ENCODE measurements at regions not wholly inside any gene's neighbourhood (a gene's known extent, or its start where the extent isn't known, plus 50 kb on each side); places are given as distances from the start of the nearest gene placed in this dataset.
"Not testable (repeated sequence)": the region's sequence is repeated elsewhere in the genome, so short reads cannot be mapped to it uniquely, and the experiment has no call there.

DNA sequence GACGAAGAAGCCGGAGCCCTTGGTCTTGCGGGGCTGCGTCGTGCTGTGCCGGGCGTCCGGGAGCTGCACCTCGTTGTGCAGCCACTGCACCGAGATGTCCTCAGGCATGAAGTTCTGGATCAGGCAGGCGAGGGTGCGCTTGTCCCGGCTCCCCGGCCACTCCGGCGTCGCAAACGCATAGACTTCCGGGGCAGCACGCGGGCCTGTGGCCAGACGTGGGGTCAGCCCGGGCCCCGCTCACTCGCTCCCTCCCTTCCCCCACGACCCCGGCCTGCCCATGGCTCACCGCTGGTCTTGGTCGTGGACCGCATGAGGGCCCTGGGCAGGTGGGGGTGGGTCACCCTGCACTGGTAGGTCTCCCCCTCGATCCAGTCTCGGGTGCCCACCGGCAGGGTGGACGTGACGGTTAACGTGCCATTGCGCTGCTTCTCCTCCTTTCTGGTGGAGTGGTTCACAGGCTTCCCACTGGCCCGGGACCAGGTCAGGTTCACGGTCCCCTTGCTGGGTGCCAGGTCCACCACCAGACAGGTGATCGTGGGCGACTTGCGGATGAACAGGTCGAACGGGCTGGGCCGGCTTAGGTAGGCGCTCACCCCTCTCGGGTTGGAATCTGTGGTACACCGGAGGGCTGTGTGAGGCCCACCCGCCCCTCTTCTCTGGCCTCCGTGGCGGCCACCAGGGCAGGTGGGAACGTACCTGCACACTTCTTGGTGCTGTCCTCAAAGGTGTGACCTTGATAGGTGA lies 74.0 kb downstream of the TMEM121 start:
- not testable (repeated sequence) for H3K9ac ChIP-seq (ENCODE audit: insufficient read length, low read depth); H3K9me3 ChIP-seq (ENCODE audit: insufficient read depth, low read length); H3K4me1 ChIP-seq (ENCODE audit: insufficient read depth, insufficient read length); DNase-seq (ENCODE audit: low read depth, low spot score); H3K27me3 ChIP-seq (ENCODE audit: insufficient read depth, insufficient read length); H3K36me3 ChIP-seq (ENCODE audit: insufficient read depth, insufficient read length, low read length); H3K4me3 ChIP-seq (ENCODE audit: insufficient read length, low read depth)

GRCh38 chr14:105600939-105601359 lies 74.6 kb downstream of the TMEM121 start:
- Histone ChIP-seq H3K9ac (ENCODE audit: insufficient read length, low read depth) (no peak overlapping the region), H3K4me3 (ENCODE audit: insufficient read length, low read depth) (no peak overlapping the region), H3K36me3 (ENCODE audit: insufficient read depth, insufficient read length, low read length) (no peaks in the 10 kb centered on the region), H3K9me3 (ENCODE audit: insufficient read depth, low read length) (no peaks in the 10 kb centered on the region), H3K4me1 (ENCODE audit: insufficient read depth, insufficient read length) (peaks cover 5% of the 10 kb centered on the region), H3K27me3 (ENCODE audit: insufficient read depth, insufficient read length) (no peaks in the 10 kb centered on the region)
- no peak for DNase-seq (ENCODE audit: low read depth, low spot score)
- TF ChIP-seq YY1 (IDR thresholded peaks at IDR 0.05; ENCODE audit: insufficient read depth, insufficient read length) (no peak), SUZ12 (IDR thresholded peaks at IDR 0.05; ENCODE audit: extremely low read depth, insufficient read depth, insufficient read length) (no peak), ZNF274 (IDR thresholded peaks at IDR 0.05; ENCODE audit: low read depth, low read length) (no peak)

DNA sequence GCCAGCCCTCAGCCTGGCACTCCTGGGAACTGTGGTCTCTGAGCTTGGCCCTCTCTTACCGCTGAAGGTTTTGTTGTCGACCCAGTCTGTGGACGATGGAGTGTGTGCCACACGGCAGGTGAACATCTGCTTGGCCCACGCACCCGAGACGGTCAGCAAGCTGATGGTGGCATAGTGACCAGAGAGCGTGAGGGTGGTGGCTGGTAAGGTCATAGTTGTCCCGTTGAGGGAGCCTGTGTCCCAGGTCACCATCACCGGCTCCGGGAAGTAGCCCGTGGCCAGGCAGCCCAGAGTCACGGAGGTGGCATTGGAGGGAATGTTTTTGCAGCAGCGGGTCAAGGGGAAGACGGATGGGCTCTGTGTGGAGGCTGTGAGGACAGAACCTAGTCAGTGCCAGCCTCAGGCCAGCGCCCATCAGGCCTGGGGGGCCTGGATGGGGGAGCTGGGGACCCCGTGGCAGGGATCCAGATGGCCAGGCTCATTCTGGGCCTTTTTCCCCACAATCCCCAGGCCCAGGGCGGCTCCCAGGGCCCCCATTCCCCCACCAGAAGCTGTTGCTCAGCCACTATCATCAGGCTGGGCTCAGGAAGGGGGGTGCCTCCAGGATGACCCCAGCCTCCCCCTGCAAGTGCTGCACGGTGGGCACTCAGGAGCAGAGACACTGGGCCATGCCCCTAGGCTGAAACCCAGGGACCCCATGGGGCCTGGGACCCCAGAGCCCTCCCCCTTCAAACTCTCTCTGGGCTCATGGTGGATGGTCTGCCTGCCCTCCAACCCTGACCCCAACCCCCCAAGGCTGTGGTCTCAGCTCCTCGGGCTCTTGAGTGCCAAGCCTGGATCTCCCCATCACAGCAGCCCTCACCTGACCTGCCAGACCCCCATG lies 75.2 kb downstream of the TMEM121 start:
- no peak overlapping the region for H3K4me3 ChIP-seq (ENCODE audit: insufficient read length, low read depth)
- H3K27me3 ChIP-seq (ENCODE audit: insufficient read depth, insufficient read length), result no peaks in the 10 kb centered on the region
- H3K9ac ChIP-seq (ENCODE audit: insufficient read length, low read depth), result no peak overlapping the region
- TF ChIP-seq SUZ12 (IDR thresholded peaks at IDR 0.05; ENCODE audit: extremely low read depth, insufficient read depth, insufficient read length) (no peak), YY1 (IDR thresholded peaks at IDR 0.05; ENCODE audit: insufficient read depth, insufficient read length) (no peak)
- peaks cover 5% of the 10 kb centered on the region for H3K4me1 ChIP-seq (ENCODE audit: insufficient read depth, insufficient read length)
- H3K9me3 ChIP-seq (ENCODE audit: insufficient read depth, low read length), result no peaks in the 10 kb centered on the region
- no peak for DNase-seq (ENCODE audit: low read depth, low spot score)
- no peaks in the 10 kb centered on the region for H3K36me3 ChIP-seq (ENCODE audit: insufficient read depth, insufficient read length, low read length)

GRCh38 chr14:105602243-105602750 lies 75.9 kb downstream of the TMEM121 start:
- H3K9me3 ChIP-seq (ENCODE audit: insufficient read depth, low read length), result no peaks in the 10 kb centered on the region
- H3K36me3 ChIP-seq (ENCODE audit: insufficient read depth, insufficient read length, low read length), result no peaks in the 10 kb centered on the region
- no peak overlapping the region for H3K4me3 ChIP-seq (ENCODE audit: insufficient read length, low read depth)
- no peak overlapping the region for H3K9ac ChIP-seq (ENCODE audit: insufficient read length, low read depth)
- TF ChIP-seq YY1 (IDR thresholded peaks at IDR 0.05; ENCODE audit: insufficient read depth, insufficient read length) (no peak), SUZ12 (IDR thresholded peaks at IDR 0.05; ENCODE audit: extremely low read depth, insufficient read depth, insufficient read length) (no peak), ZNF274 (IDR thresholded peaks at IDR 0.05; ENCODE audit: low read depth, low read length) (no peak)
- H3K27me3 ChIP-seq (ENCODE audit: insufficient read depth, insufficient read length), result no peaks in the 10 kb centered on the region
- H3K4me1 ChIP-seq (ENCODE audit: insufficient read depth, insufficient read length), result peaks cover 5% of the 10 kb centered on the region
- DNase-seq (ENCODE audit: low read depth, low spot score), result no peak

- TF ChIP-seq ZNF274 (IDR thresholded peaks at IDR 0.05; ENCODE audit: low read depth, low read length), result no peak
- TF ChIP-seq YY1 (IDR thresholded peaks at IDR 0.05; ENCODE audit: insufficient read depth, insufficient read length), result no peak
- no peak for TF ChIP-seq SUZ12 (IDR thresholded peaks at IDR 0.05; ENCODE audit: extremely low read depth, insufficient read depth, insufficient read length)
- Histone ChIP-seq H3K9ac (ENCODE audit: insufficient read length, low read depth) (no peak overlapping the region), H3K9me3 (ENCODE audit: insufficient read depth, low read length) (no peaks in the 10 kb centered on the region), H3K36me3 (ENCODE audit: insufficient read depth, insufficient read length, low read length) (no peaks in the 10 kb centered on the region), H3K4me3 (ENCODE audit: insufficient read length, low read depth) (no peak overlapping the region), H3K27me3 (ENCODE audit: insufficient read depth, insufficient read length) (no peaks in the 10 kb centered on the region), H3K4me1 (ENCODE audit: insufficient read depth, insufficient read length) (peaks cover 5% of the 10 kb centered on the region)
- DNase-seq (ENCODE audit: low read depth, low spot score), result peak; percentile 8
These were observed 76.7 kb downstream of the TMEM121 start for GRCh38 chr14:105602799-105603793.

DNA sequence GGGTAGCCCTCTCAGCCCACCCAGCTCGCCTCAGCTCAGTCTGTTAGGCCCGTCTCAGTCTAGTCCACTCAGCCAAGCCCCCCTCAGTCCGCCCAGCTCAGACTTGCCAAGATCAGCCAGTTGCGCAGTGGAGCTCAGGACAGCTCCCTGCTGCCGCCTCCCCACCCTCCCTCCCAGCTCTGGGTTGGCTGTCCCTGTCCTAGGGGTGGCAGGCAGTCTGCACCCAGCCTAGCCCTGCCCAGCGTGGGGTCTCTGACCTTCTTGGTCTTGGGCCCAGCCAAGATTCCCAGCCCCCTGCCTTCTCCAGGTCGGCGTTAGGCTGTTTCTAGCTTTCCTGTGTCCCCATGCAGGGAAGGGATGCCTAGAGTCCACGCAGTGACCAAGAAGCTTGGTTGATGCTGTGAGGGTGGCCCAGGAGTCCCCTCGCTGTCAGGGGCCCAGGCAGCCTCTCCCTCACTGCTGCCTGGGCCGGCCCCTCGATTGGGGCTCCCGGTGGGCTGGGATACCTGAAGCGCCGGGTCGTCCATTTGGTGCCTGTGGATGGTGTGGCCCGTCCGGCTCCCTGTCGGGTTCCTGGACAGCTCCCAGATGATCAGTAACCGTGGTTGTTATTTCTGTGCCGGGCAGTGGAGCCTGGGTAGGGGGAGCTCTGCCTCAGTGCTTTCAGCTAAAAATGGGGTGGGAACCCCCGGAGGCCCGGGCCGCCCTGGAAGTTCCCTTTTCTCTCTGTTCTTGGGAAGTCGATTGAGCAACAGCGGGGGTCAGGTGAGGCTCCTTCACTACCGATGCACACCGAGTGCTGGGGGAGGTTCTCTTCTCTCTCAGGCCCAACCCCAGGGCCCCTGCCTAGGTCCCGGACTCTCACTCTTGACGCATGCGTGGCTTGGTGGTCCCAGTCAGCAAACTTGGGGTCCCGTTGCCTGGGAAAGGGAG lies 78.4 kb downstream of the TMEM121 start:
- H3K9ac ChIP-seq (ENCODE audit: insufficient read length, low read depth); DNase-seq (ENCODE audit: low read depth, low spot score); H3K9me3 ChIP-seq (ENCODE audit: insufficient read depth, low read length): not testable (repeated sequence)

More for the DNA sequence above, 78.4 kb downstream of the TMEM121 start:
- H3K4me1 ChIP-seq (ENCODE audit: insufficient read depth, insufficient read length); H3K4me3 ChIP-seq (ENCODE audit: insufficient read length, low read depth); H3K36me3 ChIP-seq (ENCODE audit: insufficient read depth, insufficient read length, low read length); H3K27me3 ChIP-seq (ENCODE audit: insufficient read depth, insufficient read length): not testable (repeated sequence)

Data from NT2/D1 (cell line).